Fibroblast of lung (primary cell): ENCODE measurements at regions not wholly inside any gene's neighbourhood (a gene's known extent, or its start where the extent isn't known, plus 50 kb on each side); places are given as distances from the start of the nearest gene placed in this dataset.

Experiments used
- DNase-seq, 2 donors: peaks; one replicate each; pipeline versions ENCODE4 v3.0.0 to v3.0.0-alpha.2; 2010; ENCODE audit warnings: low read depth in 2 of 2
- H2AFZ ChIP-seq: 2 replicates; pipeline ENCODE4 v1.5.1; 2012; ENCODE audit warnings: low read length, control low read depth, inconsistent platforms
- H3K27ac ChIP-seq: 2 replicates; pipeline ENCODE4 v1.5.1; 2011; ENCODE audit warnings: low read length, control low read depth; ENCODE audit not compliant: insufficient read depth
- H3K27me3 ChIP-seq: 2 replicates; pipeline ENCODE4 v1.5.1; 2011; ENCODE audit warnings: mild to moderate bottlenecking, low read length; ENCODE audit not compliant: control insufficient read depth, insufficient read depth
- H3K36me3 ChIP-seq: 2 replicates; pipeline ENCODE4 v1.5.1; 2011; ENCODE audit warnings: low read length; ENCODE audit not compliant: control insufficient read depth, insufficient read depth
- H3K4me1 ChIP-seq: 2 replicates; pipeline ENCODE4 v1.5.1; 2011; ENCODE audit warnings: low read length; ENCODE audit not compliant: control insufficient read depth, insufficient read depth; ENCODE audit errors: extremely low read depth
- H3K4me2 ChIP-seq: 2 replicates; pipeline ENCODE4 v1.5.1; 2011; ENCODE audit warnings: low read length, control low read depth; ENCODE audit not compliant: insufficient read depth; ENCODE audit errors: extremely low read depth
- H3K4me3 ChIP-seq, 4 experiments: fragments of 200-600 bp in 1 of 4; sonication (generic) in 1 of 4; replicated peaks in 1 of 4; 2 replicates each; pipeline ENCODE4 v1.5.1; 2011 to 2016; ENCODE audit warnings: low read length in 4 of 4, low read depth in 3 of 4, mild to moderate bottlenecking in 3 of 4, control low read depth in 2 of 4, inconsistent platforms in 1 of 4, mixed read lengths in 1 of 4; ENCODE audit not compliant: insufficient read depth in 1 of 4; ENCODE audit errors: control extremely low read depth in 1 of 4
- H3K79me2 ChIP-seq: 2 replicates; pipeline ENCODE4 v1.5.1; 2012; ENCODE audit warnings: mild to moderate bottlenecking, low read length, inconsistent platforms; ENCODE audit not compliant: control insufficient read depth, insufficient read depth
- H3K9ac ChIP-seq: 2 replicates; pipeline ENCODE4 v1.5.1; 2011; ENCODE audit warnings: mild to moderate bottlenecking, low read length, control low read depth; ENCODE audit not compliant: insufficient read depth
- H3K9me3 ChIP-seq: 2 replicates; pipeline ENCODE4 v1.5.1; 2012; ENCODE audit warnings: low read depth, low read length; ENCODE audit not compliant: control insufficient read depth, insufficient read depth
- H4K20me1 ChIP-seq: 2 replicates; pipeline ENCODE4 v1.5.1; 2011; ENCODE audit warnings: low read length; ENCODE audit not compliant: control insufficient read depth, insufficient read depth; ENCODE audit errors: extremely low read depth
- EZH2 ChIP-seq: IDR thresholded peaks from 2 replicates; pipeline ENCODE4 v1.5.1; 2012; ENCODE audit warnings: low read length, control low read depth, mild to moderate bottlenecking; ENCODE audit errors: missing control alignments
- TF ChIP-seq, protein P1 (sequence below), 2 donors: IDR thresholded peaks in 1 of 2; conservative IDR thresholded peaks in 1 of 2; 1 replicate in 1 of 2; 2 replicates in 1 of 2; pipeline ENCODE4 v1.5.1; 2011 to 2012; ENCODE audit warnings: low read length in 2 of 2, control low read depth in 1 of 2, inconsistent platforms in 1 of 2, low read depth in 1 of 2, mild to moderate bottlenecking in 1 of 2

DNA sequence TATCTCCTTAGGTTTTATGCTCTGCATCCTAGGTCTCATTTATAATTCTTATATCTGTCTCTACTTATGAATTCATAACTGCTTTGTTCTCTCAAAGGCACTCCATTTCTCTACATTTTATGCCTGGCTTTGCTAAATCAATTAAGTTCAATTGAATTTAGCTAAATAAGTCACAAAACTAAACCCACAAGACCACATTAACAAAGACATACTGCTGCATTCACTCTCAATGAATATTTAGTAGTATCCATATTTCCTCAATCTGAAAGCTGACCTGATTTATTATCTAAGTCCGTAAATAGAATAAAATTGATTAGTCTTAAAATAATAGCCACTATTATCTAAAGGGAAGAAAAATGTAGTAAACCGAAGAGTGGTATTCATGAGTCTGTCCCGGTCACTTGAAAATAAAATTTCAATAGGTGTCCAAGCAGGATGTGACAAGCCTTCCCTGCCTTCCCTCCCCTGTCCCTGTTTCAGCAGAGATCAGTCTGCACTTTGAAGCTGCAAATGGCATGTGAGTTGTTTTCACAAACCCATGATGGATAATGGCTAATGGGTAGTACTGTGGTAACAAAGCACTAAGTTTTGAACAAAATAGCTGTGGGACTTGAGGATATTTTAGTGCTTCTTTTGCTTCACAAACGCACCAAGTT lies 295.0 kb upstream of the NCAM2 start:
- no peak for DNase-seq
- H3K9ac ChIP-seq: no peak overlapping the region
- no peak overlapping the region for H3K4me2 ChIP-seq
- H3K79me2 ChIP-seq: no peaks in the 10 kb centered on the region
- H3K36me3 ChIP-seq: no peaks in the 10 kb centered on the region
- TF ChIP-seq, protein P1, sequence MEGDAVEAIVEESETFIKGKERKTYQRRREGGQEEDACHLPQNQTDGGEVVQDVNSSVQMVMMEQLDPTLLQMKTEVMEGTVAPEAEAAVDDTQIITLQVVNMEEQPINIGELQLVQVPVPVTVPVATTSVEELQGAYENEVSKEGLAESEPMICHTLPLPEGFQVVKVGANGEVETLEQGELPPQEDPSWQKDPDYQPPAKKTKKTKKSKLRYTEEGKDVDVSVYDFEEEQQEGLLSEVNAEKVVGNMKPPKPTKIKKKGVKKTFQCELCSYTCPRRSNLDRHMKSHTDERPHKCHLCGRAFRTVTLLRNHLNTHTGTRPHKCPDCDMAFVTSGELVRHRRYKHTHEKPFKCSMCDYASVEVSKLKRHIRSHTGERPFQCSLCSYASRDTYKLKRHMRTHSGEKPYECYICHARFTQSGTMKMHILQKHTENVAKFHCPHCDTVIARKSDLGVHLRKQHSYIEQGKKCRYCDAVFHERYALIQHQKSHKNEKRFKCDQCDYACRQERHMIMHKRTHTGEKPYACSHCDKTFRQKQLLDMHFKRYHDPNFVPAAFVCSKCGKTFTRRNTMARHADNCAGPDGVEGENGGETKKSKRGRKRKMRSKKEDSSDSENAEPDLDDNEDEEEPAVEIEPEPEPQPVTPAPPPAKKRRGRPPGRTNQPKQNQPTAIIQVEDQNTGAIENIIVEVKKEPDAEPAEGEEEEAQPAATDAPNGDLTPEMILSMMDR (conservative IDR thresholded peaks at IDR 0.05 in 1 of 2, IDR thresholded peaks at IDR 0.05 in 1 of 2; ENCODE audit: low read depth in 1 of 2, low read length in 2 of 2): no peak
- TF ChIP-seq EZH2: no peak
- no peaks in the 10 kb centered on the region for H3K4me1 ChIP-seq
- no peak overlapping the region for H3K27ac ChIP-seq
- no peak overlapping the region for H2AFZ ChIP-seq
- H4K20me1 ChIP-seq: no peaks in the 10 kb centered on the region
- no peaks in the 10 kb centered on the region for H3K27me3 ChIP-seq
- H3K9me3 ChIP-seq: no peaks in the 10 kb centered on the region
- H3K4me3 ChIP-seq: no peak overlapping the region

DNA sequence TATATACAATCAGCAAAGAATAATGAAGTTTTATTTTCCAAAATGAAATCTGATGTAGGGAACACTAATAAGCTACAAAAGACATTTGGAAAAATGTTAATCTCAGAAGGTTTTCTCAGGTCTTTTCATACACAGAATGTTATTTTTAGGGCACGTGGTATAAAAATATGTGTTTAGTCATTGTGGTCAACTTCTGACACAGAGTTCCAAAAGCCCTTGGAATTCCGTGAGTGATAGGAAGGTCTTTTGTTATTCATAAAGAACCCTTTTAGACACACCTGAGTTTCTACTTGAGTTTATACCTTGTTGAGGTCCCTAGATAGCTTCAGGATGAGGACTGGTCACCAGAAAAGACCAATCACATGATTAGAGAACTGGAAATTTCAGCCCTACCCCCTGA lies 277.6 kb upstream of the NCAM2 start:
- H2AFZ ChIP-seq: no peak overlapping the region
- H3K4me3 ChIP-seq: no peak overlapping the region
- no peak overlapping the region for H3K27ac ChIP-seq
- H3K9me3 ChIP-seq: no peaks in the 10 kb centered on the region
- H3K79me2 ChIP-seq: no peaks in the 10 kb centered on the region
- H3K36me3 ChIP-seq: no peaks in the 10 kb centered on the region
- peak; percentile 33 to 34 for DNase-seq
- H3K4me2 ChIP-seq: no peak overlapping the region
- no peaks in the 10 kb centered on the region for H3K27me3 ChIP-seq
- TF ChIP-seq EZH2: no peak
- TF ChIP-seq, protein P1 (conservative IDR thresholded peaks at IDR 0.05 in 1 of 2, IDR thresholded peaks at IDR 0.05 in 1 of 2; ENCODE audit: low read depth in 1 of 2, low read length in 2 of 2): no peak
- H3K9ac ChIP-seq: no peak overlapping the region
- no peaks in the 10 kb centered on the region for H3K4me1 ChIP-seq
- no peaks in the 10 kb centered on the region for H4K20me1 ChIP-seq

DNA sequence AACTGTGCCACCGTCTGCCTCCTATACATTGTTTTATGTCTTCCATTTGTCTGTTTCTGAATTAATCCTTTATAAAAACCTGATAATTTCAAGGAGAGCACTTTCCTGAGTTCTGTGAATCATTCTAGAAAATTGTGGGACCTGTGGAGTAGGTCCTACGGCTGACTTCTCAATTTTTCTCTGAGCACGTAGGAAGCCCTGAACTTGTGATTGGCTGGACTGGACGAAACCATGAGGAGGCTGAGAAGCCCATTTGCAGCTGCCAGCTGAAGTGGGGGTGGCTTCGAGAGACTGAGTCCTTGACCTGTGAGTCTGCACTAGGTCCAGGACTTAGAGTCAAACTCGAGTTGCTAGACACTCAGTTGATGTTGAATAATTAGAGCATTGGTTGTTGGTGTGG lies 277.1 kb upstream of the NCAM2 start:
- Histone ChIP-seq H3K4me2 (no peak overlapping the region), H3K79me2 (no peaks in the 10 kb centered on the region), H3K27me3 (no peaks in the 10 kb centered on the region), H3K4me3 (no peak overlapping the region), H4K20me1 (no peaks in the 10 kb centered on the region), H3K9ac (no peak overlapping the region), H3K9me3 (no peaks in the 10 kb centered on the region), H3K4me1 (no peaks in the 10 kb centered on the region), H3K36me3 (no peaks in the 10 kb centered on the region), H3K27ac (no peak overlapping the region), H2AFZ (no peak overlapping the region)
- TF ChIP-seq, protein P1 (conservative IDR thresholded peaks at IDR 0.05 in 1 of 2, IDR thresholded peaks at IDR 0.05 in 1 of 2; ENCODE audit: low read depth in 1 of 2, low read length in 2 of 2): no peak
- no peak for TF ChIP-seq EZH2
- peak in 1 of 2 donors; percentile 50 for DNase-seq
